ENCODE measurements at regions not wholly inside any gene's neighbourhood (a gene's known extent, or its start where the extent isn't known, plus 50 kb on each side); places are given as distances from the start of the nearest gene placed in this dataset.
"Not testable (repeated sequence)": the region's sequence is repeated elsewhere in the genome, so short reads cannot be mapped to it uniquely, and the experiment has no call there.

GRCh38 chr13:106088085-106088484, 447.4 kb downstream of the EFNB2 start:
- TF ChIP-seq CTCF (IDR thresholded peaks at IDR 0.05), result no peak
- no peak overlapping the region for H3K27ac ChIP-seq
- ATAC-seq, result no peak
- no peaks in the 10 kb centered on the region for H3K36me3 ChIP-seq
- peaks cover 7% of the 10 kb centered on the region for H3K4me1 ChIP-seq
- H3K27me3 ChIP-seq (ENCODE audit: low read depth), result no peaks in the 10 kb centered on the region
- intact Hi-C loops (cut with DNase I), result loop anchor here (10.0 kb wide), 1 partner anchor 447 kb away; the partner anchor contains the start of gene EFNB2
- H3K4me3 ChIP-seq, result no peak overlapping the region
- DNase-seq, result no peak
- no peaks in the 10 kb centered on the region for H3K9me3 ChIP-seq

GRCh38 chr13:106087201-106087600, 448.3 kb downstream of the EFNB2 start:
- ATAC-seq (no peak), DNase-seq (no peak)
- Histone ChIP-seq H3K27me3 (ENCODE audit: low read depth) (no peaks in the 10 kb centered on the region), H3K4me3 (no peak overlapping the region), H3K4me1 (peaks cover 7% of the 10 kb centered on the region), H3K27ac (no peak overlapping the region), H3K9me3 (no peaks in the 10 kb centered on the region), H3K36me3 (no peaks in the 10 kb centered on the region)
- no peak for TF ChIP-seq CTCF (IDR thresholded peaks at IDR 0.05)
- intact Hi-C loops (cut with DNase I), result loop anchor here (10.0 kb wide), 1 partner anchor 448 kb away; the partner anchor contains the start of gene EFNB2

GRCh38 chr13:106083620-106084350, 451.7 kb downstream of the EFNB2 start:
- Histone ChIP-seq H3K4me1 (peaks cover 7% of the 10 kb centered on the region), H3K27me3 (ENCODE audit: low read depth) (no peaks in the 10 kb centered on the region), H3K4me3 (no peak overlapping the region), H3K9me3 (no peaks in the 10 kb centered on the region), H3K36me3 (no peaks in the 10 kb centered on the region), H3K27ac (no peak overlapping the region)
- DNase-seq, result no peak
- intact Hi-C loops (cut with DNase I), result loop anchor here (10.0 kb wide), 1 partner anchor 451 kb away; the partner anchor contains the start of gene EFNB2
- ATAC-seq, result peak; percentile 75 to 92
- TF ChIP-seq CTCF (IDR thresholded peaks at IDR 0.05), result peak; percentile 65

- not testable (repeated sequence) for H3K27me3 ChIP-seq (ENCODE audit: low read depth); H3K4me1 ChIP-seq; ATAC-seq; H3K36me3 ChIP-seq; H3K27ac ChIP-seq; H3K4me3 ChIP-seq; H3K9me3 ChIP-seq; DNase-seq
- intact Hi-C loops (cut with DNase I), result loop anchor here (10.0 kb wide), 1 partner anchor 454 kb away; the partner anchor contains the start of gene EFNB2
Measured at GRCh38 chr13:106081221-106081620, 454.2 kb downstream of the EFNB2 start.

GRCh38 chr13:106078191-106078590, 457.3 kb downstream of the EFNB2 start:
- H3K27ac ChIP-seq, result no peak overlapping the region
- no peaks in the 10 kb centered on the region for H3K36me3 ChIP-seq
- H3K9me3 ChIP-seq, result no peaks in the 10 kb centered on the region
- no peak overlapping the region for H3K4me3 ChIP-seq
- ATAC-seq (no peak), DNase-seq (no peak)
- no peak for TF ChIP-seq CTCF (IDR thresholded peaks at IDR 0.05)
- no peaks in the 10 kb centered on the region for H3K27me3 ChIP-seq (ENCODE audit: low read depth)
- intact Hi-C loops (cut with DNase I), result no loop called here
- H3K4me1 ChIP-seq, result no peaks in the 10 kb centered on the region

- DNase-seq (no peak), ATAC-seq (no peak)
- Histone ChIP-seq H3K27me3 (ENCODE audit: low read depth) (no peaks in the 10 kb centered on the region), H3K9me3 (no peaks in the 10 kb centered on the region), H3K27ac (no peak overlapping the region), H3K4me3 (no peak overlapping the region), H3K36me3 (no peaks in the 10 kb centered on the region), H3K4me1 (no peaks in the 10 kb centered on the region)
- TF ChIP-seq CTCF (IDR thresholded peaks at IDR 0.05), result no peak
- intact Hi-C loops (cut with DNase I), result no loop called here
Measured at GRCh38 chr13:106077017-106077416, 458.4 kb downstream of the EFNB2 start.
